DND-41 (cell line): ENCODE measurements at regions not wholly inside any gene's neighbourhood (a gene's known extent, or its start where the extent isn't known, plus 50 kb on each side); places are given as distances from the start of the nearest gene placed in this dataset.
A peak's percentile ranks its signal among the peaks of the same experiment; 100 is the strongest.

ENCODE experiments used
- ATAC-seq: fragments of 200-7000 bp; cut with Tn5 transposase; 3 replicates; pipeline ENCODE4 v1.9.1; 2021; ENCODE audit warnings: low read depth; ENCODE audit not compliant: insufficient read depth
- DNase-seq: peaks from one replicate; pipeline ENCODE4 v3.0.0-alpha.2; 2020
- H2AFZ ChIP-seq: 2 replicates; pipeline ENCODE4 v1.6.0; 2012; ENCODE audit warnings: low read depth, low read length
- H3K27ac ChIP-seq: 2 replicates; pipeline ENCODE4 v1.5.1; 2012; ENCODE audit warnings: low read length, inconsistent platforms
- H3K27me3 ChIP-seq: fragments of 200-600 bp; sonication (generic); 2 replicates; pipeline ENCODE4 v1.6.0; 2012; ENCODE audit warnings: low read length, mild to moderate bottlenecking, inconsistent platforms; ENCODE audit not compliant: insufficient read depth, poor library complexity
- H3K36me3 ChIP-seq: 2 replicates; pipeline ENCODE4 v1.5.1; 2012; ENCODE audit warnings: low read length, inconsistent platforms; ENCODE audit not compliant: insufficient read depth
- H3K4me1 ChIP-seq: 2 replicates; pipeline ENCODE4 v1.5.1; 2012; ENCODE audit warnings: mild to moderate bottlenecking, low read length; ENCODE audit not compliant: insufficient read depth
- H3K4me2 ChIP-seq: 2 replicates; pipeline ENCODE4 v1.6.0; 2012; ENCODE audit warnings: mild to moderate bottlenecking, moderate library complexity, low read length, inconsistent platforms; ENCODE audit not compliant: insufficient read depth
- H3K4me3 ChIP-seq, 2 experiments: fragments of 200-600 bp in 1 of 2; shearing (Covaris generic) in 1 of 2; 2 replicates each; pipeline ENCODE4 v1.5.1; 2012 to 2016; ENCODE audit warnings: inconsistent platforms in 2 of 2, low read length in 2 of 2, mild to moderate bottlenecking in 2 of 2, low read depth in 1 of 2, moderate library complexity in 1 of 2
- H3K79me2 ChIP-seq: 2 replicates; pipeline ENCODE4 v1.6.0; 2012; ENCODE audit warnings: low read length, inconsistent platforms; ENCODE audit not compliant: insufficient read depth
- H3K9ac ChIP-seq: 2 replicates; pipeline ENCODE4 v1.6.0; 2012; ENCODE audit warnings: low read depth, mild to moderate bottlenecking, inconsistent platforms, low read length, moderate library complexity
- H3K9me3 ChIP-seq: 2 replicates; pipeline ENCODE4 v1.5.1; 2012; ENCODE audit warnings: low read length, moderate library complexity, mild to moderate bottlenecking, inconsistent platforms; ENCODE audit not compliant: insufficient read depth, severe bottlenecking
- H4K20me1 ChIP-seq: 2 replicates; pipeline ENCODE4 v1.6.0; 2012; ENCODE audit warnings: low read length; ENCODE audit not compliant: insufficient read depth
- EZH2 ChIP-seq: IDR thresholded peaks from 3 replicates; pipeline ENCODE4 v1.6.1; 2012; ENCODE audit warnings: borderline replicate concordance, low read depth, mild to moderate bottlenecking, moderate library complexity, low read length, inconsistent platforms; ENCODE audit not compliant: severe bottlenecking
- TF ChIP-seq, protein P1 (sequence below): IDR thresholded peaks from 2 replicates; pipeline ENCODE4 v1.5.1; 2012; ENCODE audit warnings: borderline replicate concordance, low read length, moderate library complexity, mild to moderate bottlenecking; ENCODE audit not compliant: poor library complexity, severe bottlenecking; ENCODE audit errors: extremely low read depth

DNA sequence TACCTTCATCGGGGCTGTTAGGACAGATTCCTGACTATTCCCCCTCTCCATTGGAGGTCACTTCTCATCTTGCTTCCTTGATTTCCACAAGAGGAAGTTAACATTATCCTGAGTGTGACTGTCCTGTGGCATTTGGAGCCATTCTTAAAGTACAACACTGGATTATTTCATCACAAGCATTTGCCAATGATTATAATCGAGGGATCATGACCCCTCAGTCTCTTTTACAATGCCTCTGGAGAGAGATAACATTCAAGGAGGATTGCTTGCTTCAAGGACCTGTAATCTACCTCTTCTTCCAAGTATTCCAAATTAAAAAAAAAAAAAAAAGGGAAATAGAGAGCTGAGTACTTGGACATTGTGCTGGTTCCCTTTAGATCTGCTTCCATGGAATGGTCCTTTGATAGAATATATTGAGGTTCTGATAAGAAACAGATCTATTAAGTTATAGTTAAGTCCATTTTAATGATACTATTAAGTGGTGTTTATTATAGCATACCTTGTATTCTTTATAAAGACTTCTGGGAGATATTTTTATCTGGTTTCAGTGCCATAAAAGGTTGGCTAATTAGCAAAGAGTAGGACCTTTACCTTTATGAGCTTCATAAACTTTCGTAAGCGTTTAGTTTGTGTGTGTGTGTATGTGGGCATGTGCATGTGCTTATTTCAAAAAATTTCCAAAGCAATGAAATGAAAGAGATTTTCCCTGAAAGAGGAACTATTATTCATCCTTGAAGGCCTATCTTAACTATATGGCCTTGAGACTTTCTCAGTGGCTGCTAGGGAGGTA, 469.1 kb downstream of the DHX35 start:
- Histone ChIP-seq H3K27ac (no peak overlapping the region), H3K4me3 (no peak overlapping the region), H3K4me1 (no peaks in the 10 kb centered on the region), H3K27me3 (no peaks in the 10 kb centered on the region), H3K9me3 (no peaks in the 10 kb centered on the region), H3K4me2 (no peak overlapping the region), H2AFZ (no peak overlapping the region), H3K79me2 (no peaks in the 10 kb centered on the region), H3K9ac (no peak overlapping the region), H4K20me1 (no peaks in the 10 kb centered on the region), H3K36me3 (no peaks in the 10 kb centered on the region)
- ATAC-seq (no peak), DNase-seq (no peak)
- TF ChIP-seq EZH2 = no peak
- TF ChIP-seq, protein P1, sequence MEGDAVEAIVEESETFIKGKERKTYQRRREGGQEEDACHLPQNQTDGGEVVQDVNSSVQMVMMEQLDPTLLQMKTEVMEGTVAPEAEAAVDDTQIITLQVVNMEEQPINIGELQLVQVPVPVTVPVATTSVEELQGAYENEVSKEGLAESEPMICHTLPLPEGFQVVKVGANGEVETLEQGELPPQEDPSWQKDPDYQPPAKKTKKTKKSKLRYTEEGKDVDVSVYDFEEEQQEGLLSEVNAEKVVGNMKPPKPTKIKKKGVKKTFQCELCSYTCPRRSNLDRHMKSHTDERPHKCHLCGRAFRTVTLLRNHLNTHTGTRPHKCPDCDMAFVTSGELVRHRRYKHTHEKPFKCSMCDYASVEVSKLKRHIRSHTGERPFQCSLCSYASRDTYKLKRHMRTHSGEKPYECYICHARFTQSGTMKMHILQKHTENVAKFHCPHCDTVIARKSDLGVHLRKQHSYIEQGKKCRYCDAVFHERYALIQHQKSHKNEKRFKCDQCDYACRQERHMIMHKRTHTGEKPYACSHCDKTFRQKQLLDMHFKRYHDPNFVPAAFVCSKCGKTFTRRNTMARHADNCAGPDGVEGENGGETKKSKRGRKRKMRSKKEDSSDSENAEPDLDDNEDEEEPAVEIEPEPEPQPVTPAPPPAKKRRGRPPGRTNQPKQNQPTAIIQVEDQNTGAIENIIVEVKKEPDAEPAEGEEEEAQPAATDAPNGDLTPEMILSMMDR = no peak

DNA sequence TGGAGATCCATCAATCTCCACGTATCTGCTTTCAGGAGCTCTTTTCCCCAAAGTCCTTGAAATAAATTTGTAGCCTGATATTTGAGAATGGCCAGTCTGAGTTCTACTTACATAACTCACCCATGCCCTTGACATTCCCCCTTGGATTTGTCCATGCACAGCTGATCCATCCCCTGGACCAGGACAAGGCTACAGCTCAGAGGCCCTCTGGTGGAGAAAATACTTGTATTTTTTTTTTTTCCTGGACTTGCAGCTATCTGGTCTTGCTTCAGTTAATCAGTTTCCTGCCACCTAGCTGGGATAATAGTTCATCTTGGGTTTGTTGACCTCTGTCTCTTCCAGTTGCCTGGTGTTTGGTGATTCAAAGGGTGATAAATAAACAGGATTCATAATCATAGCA, 467.6 kb downstream of the DHX35 start:
- no peak overlapping the region for H3K4me3 ChIP-seq
- H3K9me3 ChIP-seq = no peaks in the 10 kb centered on the region
- DNase-seq (no peak), ATAC-seq (no peak)
- H3K27me3 ChIP-seq = no peaks in the 10 kb centered on the region
- H3K27ac ChIP-seq = no peak overlapping the region
- no peak overlapping the region for H2AFZ ChIP-seq
- no peaks in the 10 kb centered on the region for H3K79me2 ChIP-seq
- TF ChIP-seq EZH2 = no peak
- TF ChIP-seq, protein P1 = peak; percentile 34
- no peaks in the 10 kb centered on the region for H3K36me3 ChIP-seq
- H3K4me2 ChIP-seq = no peak overlapping the region
- H3K4me1 ChIP-seq = no peaks in the 10 kb centered on the region
- no peaks in the 10 kb centered on the region for H4K20me1 ChIP-seq
- no peak overlapping the region for H3K9ac ChIP-seq

DNA sequence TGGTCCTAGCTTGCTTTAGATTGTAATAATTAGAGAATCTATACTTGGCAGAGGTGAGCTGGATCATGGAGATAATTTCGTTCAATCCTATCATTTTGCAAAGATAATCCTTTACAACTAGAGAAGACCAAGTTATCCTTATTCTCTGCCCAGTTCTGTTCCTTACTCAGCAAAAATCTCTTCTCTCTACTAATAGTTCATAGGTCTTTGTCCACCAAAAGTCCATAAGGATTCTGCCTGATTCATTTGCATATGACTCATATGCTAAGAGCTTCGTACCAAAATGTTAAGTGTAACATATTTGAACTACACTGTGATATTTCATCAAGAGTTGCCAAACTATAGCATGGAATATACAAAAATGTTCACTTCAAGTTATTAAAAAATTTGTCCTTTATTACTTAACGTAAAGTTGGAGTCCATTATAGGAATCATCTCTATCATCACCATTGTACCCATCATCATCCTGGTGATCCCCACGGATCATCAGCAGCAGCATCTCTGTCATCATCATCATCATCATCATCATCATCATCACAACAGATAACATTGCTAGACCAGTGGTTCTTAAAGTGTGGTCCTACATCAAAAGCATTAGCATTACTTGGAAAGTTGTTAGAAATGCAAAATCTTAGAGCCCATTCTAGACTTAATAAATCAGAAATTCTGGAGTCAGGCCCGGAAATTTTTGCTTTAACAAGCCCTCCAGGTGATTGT, 463.0 kb downstream of the DHX35 start:
- Histone ChIP-seq H3K4me1 (no peaks in the 10 kb centered on the region), H3K36me3 (no peaks in the 10 kb centered on the region), H3K4me2 (no peak overlapping the region), H2AFZ (no peak overlapping the region), H3K4me3 (no peak overlapping the region), H4K20me1 (no peaks in the 10 kb centered on the region), H3K79me2 (no peaks in the 10 kb centered on the region), H3K9me3 (no peaks in the 10 kb centered on the region), H3K9ac (no peak overlapping the region), H3K27ac (no peak overlapping the region), H3K27me3 (no peaks in the 10 kb centered on the region)
- TF ChIP-seq EZH2 = no peak
- TF ChIP-seq, protein P1 = no peak
- DNase-seq (no peak), ATAC-seq (no peak)
